GM12878 (cell line): ENCODE measurements at regions not wholly inside any gene's neighbourhood (a gene's known extent, or its start where the extent isn't known, plus 50 kb on each side); places are given as distances from the start of the nearest gene placed in this dataset.

Experiments
- ATAC-seq: fragments of 200-7000 bp; cut with Tn5 transposase; 3 replicates; pipeline ENCODE4 v1.9.1; 2020; ENCODE audit warnings: mild to moderate bottlenecking, moderate library complexity
- BruUV-seq: library from RNA; stranded (reverse); fragments of 400-500 nt; replicated peaks from 2 replicates; lab custom pipeline; 2021; lab: Mats Ljungman, UMichigan
- CTCF ChIA-PET: fragments of 300-600 bp; sonication (Branson Sonifier 250); formaldehyde crosslinking; extraction: SDS; loops from one replicate; lab custom pipeline; 2021; ENCODE audit warnings: inconsistent platforms; lab: Yijun Ruan, JAX
- POLR2A ChIA-PET: fragments of 350-600 bp; formaldehyde crosslinking; extraction: SDS; loops from one replicate; lab custom pipeline; 2021; ENCODE audit warnings: inconsistent platforms; lab: Charles Lee
- RAD21 ChIA-PET: fragments of 300-600 bp; sonication (Branson Sonifier 250); formaldehyde crosslinking; loops from one replicate; lab custom pipeline; 2023; ENCODE audit warnings: antibody characterized with exemption; ENCODE audit not compliant: unreplicated experiment; lab: Charles Lee
- SMC1A ChIA-PET: fragments of 300-600 bp; sonication (Branson Sonifier 250); formaldehyde crosslinking; loops from one replicate; lab custom pipeline; 2023; ENCODE audit not compliant: unreplicated experiment, uncharacterized antibody; lab: Charles Lee
- DNase-seq: peaks from one replicate; pipeline ENCODE4 v3.0.0-alpha.2; 2011; ENCODE audit warnings: low read depth, low spot score
- FAIRE-seq: peaks from 3 replicates; lab custom pipeline; 2011; peaks lifted over from hg19 to GRCh38; lab: Jason Lieb, UNC
- H2AFZ ChIP-seq: 2 replicates; pipeline ENCODE4 v1.6.0; 2011; ENCODE audit warnings: low read depth, low read length, control low read depth; ENCODE audit not compliant: control insufficient read depth
- H3K27ac ChIP-seq: 2 replicates; pipeline ENCODE4 v1.5.1; 2011; ENCODE audit warnings: control low read depth; ENCODE audit not compliant: control insufficient read depth, insufficient read depth
- H3K27me3 ChIP-seq, 2 experiments: replicated peaks in 1 of 2; 2 replicates each; pipeline versions ENCODE4 v1.6.0 to v1.6.1; 2011; ENCODE audit warnings: low read length in 1 of 2; ENCODE audit not compliant: control insufficient read depth in 2 of 2, insufficient read depth in 2 of 2
- H3K36me3 ChIP-seq, 2 experiments: 2 replicates each; pipeline ENCODE4 v1.5.1; 2011; ENCODE audit warnings: low read length in 1 of 2; ENCODE audit not compliant: control insufficient read depth in 2 of 2, insufficient read depth in 2 of 2
- H3K4me1 ChIP-seq: 2 replicates; pipeline ENCODE4 v1.6.1; 2011; ENCODE audit warnings: mild to moderate bottlenecking, low read length, moderate library complexity, mixed read lengths; ENCODE audit not compliant: control insufficient read depth, insufficient read depth
- H3K4me2 ChIP-seq: 2 replicates; pipeline ENCODE4 v1.6.0; 2011; ENCODE audit warnings: control low read depth; ENCODE audit not compliant: control insufficient read depth, insufficient read depth
- H3K4me3 ChIP-seq: fragments of 200-600 bp; sonication (generic); 2 replicates; pipeline ENCODE4 v1.5.1; 2016
- H3K79me2 ChIP-seq: 2 replicates; pipeline ENCODE4 v1.6.0; 2011; ENCODE audit warnings: low read length; ENCODE audit not compliant: control insufficient read depth, insufficient read depth
- H3K9ac ChIP-seq: 2 replicates; pipeline ENCODE4 v1.8.0; 2011; ENCODE audit warnings: low read length, control low read depth, mixed read lengths; ENCODE audit not compliant: control insufficient read depth, insufficient read depth
- H3K9me3 ChIP-seq: replicated peaks from 3 replicates; pipeline ENCODE4 v1.5.1; 2011; ENCODE audit warnings: mild to moderate bottlenecking, low read length; ENCODE audit not compliant: control insufficient read depth, insufficient read depth
- H4K20me1 ChIP-seq: 2 replicates; pipeline ENCODE4 v1.6.0; 2011; ENCODE audit not compliant: control insufficient read depth, insufficient read depth
- BHLHE40 ChIP-seq, 2 experiments: fragments of 450-650 bp in 1 of 2; IDR thresholded peaks; 2 replicates each; pipeline ENCODE4 v1.6.1; 2011 to 2017; ENCODE audit warnings: low read depth in 2 of 2, borderline replicate concordance in 1 of 2, improper control_type of control experiment in 1 of 2, low read length in 1 of 2, mild to moderate bottlenecking in 1 of 2
- HDAC2 ChIP-seq: fragments of 200-600 bp; sonication (generic); IDR thresholded peaks from 2 replicates; pipeline ENCODE4 v1.6.1; 2017
- JUND ChIP-seq: IDR thresholded peaks from 2 replicates; pipeline ENCODE4 v1.6.1; 2012; ENCODE audit warnings: low read depth, mild to moderate bottlenecking, low read length, improper control_type of control experiment, moderate library complexity
- MTA2 ChIP-seq: fragments of 450-650 bp; IDR thresholded peaks from 2 replicates; pipeline ENCODE4 v1.6.1; 2016; ENCODE audit warnings: low read depth, mild to moderate bottlenecking, moderate library complexity
- NBN ChIP-seq: fragments of 450-650 bp; IDR thresholded peaks from 2 replicates; pipeline ENCODE4 v1.6.1; 2016
- NFYB ChIP-seq: IDR thresholded peaks from 2 replicates; pipeline ENCODE4 v1.6.1; 2011; ENCODE audit warnings: low read depth, mild to moderate bottlenecking, low read length, improper control_type of control experiment, moderate library complexity; ENCODE audit not compliant: insufficient read depth
- NR2C1 ChIP-seq: fragments of 450-650 bp; IDR thresholded peaks from 2 replicates; pipeline ENCODE4 v1.6.1; 2017; ENCODE audit warnings: antibody characterized with exemption, mild to moderate bottlenecking, moderate library complexity
- NR2F1 ChIP-seq: fragments of 450-650 bp; conservative IDR thresholded peaks from 2 replicates; pipeline ENCODE4 v1.6.1; 2017; ENCODE audit warnings: mild to moderate bottlenecking
- POU2F2 ChIP-seq: IDR thresholded peaks from 3 replicates; pipeline ENCODE4 v1.6.1; 2011; ENCODE audit warnings: low read depth, mild to moderate bottlenecking, low read length, borderline replicate concordance
- ZBED1 ChIP-seq: IDR thresholded peaks from 2 replicates; pipeline ENCODE4 v1.6.1; 2016; ENCODE audit warnings: borderline replicate concordance
- ZNF384 ChIP-seq: IDR thresholded peaks from 2 replicates; pipeline ENCODE4 v1.6.1; 2012; ENCODE audit warnings: low read depth, mild to moderate bottlenecking, low read length, improper control_type of control experiment, borderline replicate concordance
- WGBS: methylation state at CpG from one replicate; pipeline ENCODE4 v1.1.6; 2016; ENCODE audit warnings: low lambda C conversion rate; ENCODE audit not compliant: insufficient replicate concordance, insufficient coverage; ENCODE audit errors: missing lambda C conversion rate; 5-methylcytosine and 5-hydroxymethylcytosine counted together
- in situ Hi-C: fragments of 300-500 bp; cut with MboI; formaldehyde crosslinking; loops from 9 replicates; pipeline ENCODE4 v1.14.3; 2018; ENCODE audit warnings: mixed read lengths
- intact Hi-C: fragments of 100-400 bp; cut with micrococcal nuclease; formaldehyde crosslinking; loops from one replicate; pipeline ENCODE4 v1.14.2; 2022; ENCODE audit not compliant: unreplicated experiment
- TF ChIP-seq, protein P1 (sequence below): fragments of 450-650 bp; IDR thresholded peaks from 2 replicates; pipeline ENCODE4 v1.6.1; 2017; ENCODE audit warnings: mild to moderate bottlenecking, moderate library complexity
- TF ChIP-seq, protein P2 (sequence below): fragments of 450-650 bp; IDR thresholded peaks from 2 replicates; pipeline ENCODE4 v1.6.1; 2017; ENCODE audit warnings: mild to moderate bottlenecking, low read depth, inconsistent platforms; ENCODE audit not compliant: poor library complexity, severe bottlenecking
- TF ChIP-seq, protein P3 (sequence below): IDR thresholded peaks from 2 replicates; pipeline ENCODE4 v1.6.1; 2011; ENCODE audit warnings: mild to moderate bottlenecking, low read depth, low read length, moderate library complexity; ENCODE audit not compliant: insufficient replicate concordance

DNA sequence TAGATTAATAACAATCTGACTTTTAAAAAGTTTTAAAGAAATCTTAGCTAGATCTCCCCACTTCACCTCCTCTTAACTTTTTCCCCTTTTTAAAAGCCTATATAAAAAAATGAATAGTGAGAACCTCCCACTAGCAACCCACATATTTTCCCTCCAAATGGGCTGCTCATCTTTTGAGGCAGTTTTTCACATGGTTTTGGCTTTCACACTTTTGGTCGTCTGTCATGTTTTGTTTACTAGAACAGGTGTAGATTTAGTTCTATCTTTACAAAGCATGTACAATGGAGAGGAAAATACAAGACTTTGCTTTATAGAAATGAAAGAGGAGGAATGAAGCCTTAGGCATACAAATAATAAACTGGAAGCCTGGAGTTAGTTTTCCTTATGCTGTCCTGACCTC is 126.7 kb upstream of the EOMES start:
- BruUV-seq = no TSS peak
- no peak overlapping the region for H3K4me3 ChIP-seq
- no peaks in the 10 kb centered on the region for H3K4me1 ChIP-seq
- 0% methylated on average over 1 of the region's 1 CpG for WGBS
- no peaks in the 10 kb centered on the region for H3K36me3 ChIP-seq
- no peaks in the 10 kb centered on the region for H4K20me1 ChIP-seq
- FAIRE-seq = no peak
- H3K27ac ChIP-seq = no peak overlapping the region
- no peaks in the 10 kb centered on the region; the same call in 2 of the 3 replicates for H3K9me3 ChIP-seq
- no peak overlapping the region for H3K4me2 ChIP-seq
- H3K27me3 ChIP-seq = no peaks in the 10 kb centered on the region
- intact Hi-C loops (no loop called here), in situ Hi-C loops (no loop called here)
- no peak overlapping the region for H2AFZ ChIP-seq
- RAD21 ChIA-PET = interaction anchor here (1.0 kb wide), 1 partner anchor 10 kb away, joined by 3 read pairs; no protein-coding TSS in a partner anchor
- H3K79me2 ChIP-seq = no peaks in the 10 kb centered on the region
- no peak for DNase-seq
- ATAC-seq = no peak
- CTCF ChIA-PET = interaction anchor here (1.1 to 1.2 kb wide), 2 partner anchors 36 to 92 kb away, joined by 3 read pairs; no protein-coding TSS in a partner anchor
- POLR2A ChIA-PET = no interaction called here
- SMC1A ChIA-PET = interaction anchor here (1.2 to 1.5 kb wide), 3 partner anchors 13 to 26 kb away, joined by 3 to 8 read pairs (median 4); no protein-coding TSS in a partner anchor
- no peak overlapping the region for H3K9ac ChIP-seq
- TF ChIP-seq HDAC2 (no peak), NR2C1 (no peak), ZBED1 (no peak), NR2F1 (no peak), NFYB (no peak), JUND (no peak), BHLHE40 (IDR thresholded peaks at IDR 0.05; ENCODE audit: borderline replicate concordance in 1 of 2, low read depth in 2 of 2, low read length in 1 of 2) (no peak), MTA2 (no peak), ZNF384 (peak; percentile 25; the same call in 1 of the 2 replicates), POU2F2 (no peak), NBN (no peak)
- TF ChIP-seq, protein P1, sequence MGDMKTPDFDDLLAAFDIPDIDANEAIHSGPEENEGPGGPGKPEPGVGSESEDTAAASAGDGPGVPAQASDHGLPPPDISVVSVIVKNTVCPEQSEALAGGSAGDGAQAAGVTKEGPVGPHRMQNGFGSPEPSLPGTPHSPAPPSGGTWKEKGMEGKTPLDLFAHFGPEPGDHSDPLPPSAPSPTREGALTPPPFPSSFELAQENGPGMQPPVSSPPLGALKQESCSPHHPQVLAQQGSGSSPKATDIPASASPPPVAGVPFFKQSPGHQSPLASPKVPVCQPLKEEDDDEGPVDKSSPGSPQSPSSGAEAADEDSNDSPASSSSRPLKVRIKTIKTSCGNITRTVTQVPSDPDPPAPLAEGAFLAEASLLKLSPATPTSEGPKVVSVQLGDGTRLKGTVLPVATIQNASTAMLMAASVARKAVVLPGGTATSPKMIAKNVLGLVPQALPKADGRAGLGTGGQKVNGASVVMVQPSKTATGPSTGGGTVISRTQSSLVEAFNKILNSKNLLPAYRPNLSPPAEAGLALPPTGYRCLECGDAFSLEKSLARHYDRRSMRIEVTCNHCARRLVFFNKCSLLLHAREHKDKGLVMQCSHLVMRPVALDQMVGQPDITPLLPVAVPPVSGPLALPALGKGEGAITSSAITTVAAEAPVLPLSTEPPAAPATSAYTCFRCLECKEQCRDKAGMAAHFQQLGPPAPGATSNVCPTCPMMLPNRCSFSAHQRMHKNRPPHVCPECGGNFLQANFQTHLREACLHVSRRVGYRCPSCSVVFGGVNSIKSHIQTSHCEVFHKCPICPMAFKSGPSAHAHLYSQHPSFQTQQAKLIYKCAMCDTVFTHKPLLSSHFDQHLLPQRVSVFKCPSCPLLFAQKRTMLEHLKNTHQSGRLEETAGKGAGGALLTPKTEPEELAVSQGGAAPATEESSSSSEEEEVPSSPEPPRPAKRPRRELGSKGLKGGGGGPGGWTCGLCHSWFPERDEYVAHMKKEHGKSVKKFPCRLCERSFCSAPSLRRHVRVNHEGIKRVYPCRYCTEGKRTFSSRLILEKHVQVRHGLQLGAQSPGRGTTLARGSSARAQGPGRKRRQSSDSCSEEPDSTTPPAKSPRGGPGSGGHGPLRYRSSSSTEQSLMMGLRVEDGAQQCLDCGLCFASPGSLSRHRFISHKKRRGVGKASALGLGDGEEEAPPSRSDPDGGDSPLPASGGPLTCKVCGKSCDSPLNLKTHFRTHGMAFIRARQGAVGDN = peak; percentile 65; the same call in 1 of the 2 replicates
- TF ChIP-seq, protein P2, sequence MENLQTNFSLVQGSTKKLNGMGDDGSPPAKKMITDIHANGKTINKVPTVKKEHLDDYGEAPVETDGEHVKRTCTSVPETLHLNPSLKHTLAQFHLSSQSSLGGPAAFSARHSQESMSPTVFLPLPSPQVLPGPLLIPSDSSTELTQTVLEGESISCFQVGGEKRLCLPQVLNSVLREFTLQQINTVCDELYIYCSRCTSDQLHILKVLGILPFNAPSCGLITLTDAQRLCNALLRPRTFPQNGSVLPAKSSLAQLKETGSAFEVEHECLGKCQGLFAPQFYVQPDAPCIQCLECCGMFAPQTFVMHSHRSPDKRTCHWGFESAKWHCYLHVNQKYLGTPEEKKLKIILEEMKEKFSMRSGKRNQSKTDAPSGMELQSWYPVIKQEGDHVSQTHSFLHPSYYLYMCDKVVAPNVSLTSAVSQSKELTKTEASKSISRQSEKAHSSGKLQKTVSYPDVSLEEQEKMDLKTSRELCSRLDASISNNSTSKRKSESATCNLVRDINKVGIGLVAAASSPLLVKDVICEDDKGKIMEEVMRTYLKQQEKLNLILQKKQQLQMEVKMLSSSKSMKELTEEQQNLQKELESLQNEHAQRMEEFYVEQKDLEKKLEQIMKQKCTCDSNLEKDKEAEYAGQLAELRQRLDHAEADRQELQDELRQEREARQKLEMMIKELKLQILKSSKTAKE = peak; percentile 37
- TF ChIP-seq, protein P3, sequence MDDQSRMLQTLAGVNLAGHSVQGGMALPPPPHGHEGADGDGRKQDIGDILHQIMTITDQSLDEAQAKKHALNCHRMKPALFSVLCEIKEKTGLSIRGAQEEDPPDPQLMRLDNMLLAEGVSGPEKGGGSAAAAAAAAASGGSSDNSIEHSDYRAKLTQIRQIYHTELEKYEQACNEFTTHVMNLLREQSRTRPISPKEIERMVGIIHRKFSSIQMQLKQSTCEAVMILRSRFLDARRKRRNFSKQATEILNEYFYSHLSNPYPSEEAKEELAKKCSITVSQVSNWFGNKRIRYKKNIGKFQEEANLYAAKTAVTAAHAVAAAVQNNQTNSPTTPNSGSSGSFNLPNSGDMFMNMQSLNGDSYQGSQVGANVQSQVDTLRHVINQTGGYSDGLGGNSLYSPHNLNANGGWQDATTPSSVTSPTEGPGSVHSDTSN = no peak
- TF ChIP-seq, all 136 proteins: peak for 3
